NB4 (cell line): ENCODE measurements at regions not wholly inside any gene's neighbourhood (a gene's known extent, or its start where the extent isn't known, plus 50 kb on each side); places are given as distances from the start of the nearest gene placed in this dataset.

Experiments used
- DNase-seq: peaks from one replicate; pipeline ENCODE4 v3.0.0; 2010; ENCODE audit warnings: low read depth
- H3K4me3 ChIP-seq: one replicate; pipeline ENCODE4 v1.5.1; 2011; ENCODE audit warnings: mild to moderate bottlenecking, low read depth, low read length, moderate library complexity
- MYC ChIP-seq: IDR thresholded peaks from 2 replicates; pipeline ENCODE4 v1.6.1; 2011; ENCODE audit warnings: low read depth, low read length
- POLR2A ChIP-seq: IDR thresholded peaks from 2 replicates; pipeline ENCODE4 v1.6.1; 2011; ENCODE audit warnings: mild to moderate bottlenecking; ENCODE audit not compliant: insufficient read length; ENCODE audit errors: extremely low read depth
- TF ChIP-seq, protein P1 (sequence below): IDR thresholded peaks from one replicate; pipeline ENCODE4 v1.5.1; 2012; ENCODE audit warnings: low read depth, low read length
- TF ChIP-seq, protein P2 (sequence below): IDR thresholded peaks from 2 replicates; pipeline ENCODE4 v1.6.1; 2011; ENCODE audit warnings: low read depth, low read length

DNA sequence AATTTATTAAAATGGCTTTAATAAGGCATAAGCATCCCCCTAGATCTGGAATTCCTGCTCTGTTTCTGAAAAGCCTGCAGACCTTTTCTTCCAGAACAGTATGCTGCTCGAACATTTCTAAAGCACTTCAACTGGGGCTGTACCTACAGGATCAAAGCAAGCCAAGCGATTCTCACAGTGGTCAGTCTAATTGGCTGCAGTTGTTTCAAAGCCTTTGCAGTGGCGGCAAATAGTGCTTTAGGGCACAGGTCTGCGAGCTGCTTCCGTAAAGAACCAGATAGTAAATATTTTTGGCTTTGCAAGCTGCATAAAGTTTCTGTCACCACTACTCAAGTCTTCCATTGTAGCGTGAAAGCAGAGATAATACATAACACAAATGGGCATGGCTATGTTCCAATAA is 88.9 kb upstream of the FBXL4 start:
- DNase-seq: no peak
- no peak overlapping the region for H3K4me3 ChIP-seq
- no peak for TF ChIP-seq POLR2A
- TF ChIP-seq, protein P1, sequence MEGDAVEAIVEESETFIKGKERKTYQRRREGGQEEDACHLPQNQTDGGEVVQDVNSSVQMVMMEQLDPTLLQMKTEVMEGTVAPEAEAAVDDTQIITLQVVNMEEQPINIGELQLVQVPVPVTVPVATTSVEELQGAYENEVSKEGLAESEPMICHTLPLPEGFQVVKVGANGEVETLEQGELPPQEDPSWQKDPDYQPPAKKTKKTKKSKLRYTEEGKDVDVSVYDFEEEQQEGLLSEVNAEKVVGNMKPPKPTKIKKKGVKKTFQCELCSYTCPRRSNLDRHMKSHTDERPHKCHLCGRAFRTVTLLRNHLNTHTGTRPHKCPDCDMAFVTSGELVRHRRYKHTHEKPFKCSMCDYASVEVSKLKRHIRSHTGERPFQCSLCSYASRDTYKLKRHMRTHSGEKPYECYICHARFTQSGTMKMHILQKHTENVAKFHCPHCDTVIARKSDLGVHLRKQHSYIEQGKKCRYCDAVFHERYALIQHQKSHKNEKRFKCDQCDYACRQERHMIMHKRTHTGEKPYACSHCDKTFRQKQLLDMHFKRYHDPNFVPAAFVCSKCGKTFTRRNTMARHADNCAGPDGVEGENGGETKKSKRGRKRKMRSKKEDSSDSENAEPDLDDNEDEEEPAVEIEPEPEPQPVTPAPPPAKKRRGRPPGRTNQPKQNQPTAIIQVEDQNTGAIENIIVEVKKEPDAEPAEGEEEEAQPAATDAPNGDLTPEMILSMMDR: no peak
- no peak for TF ChIP-seq MYC

DNA sequence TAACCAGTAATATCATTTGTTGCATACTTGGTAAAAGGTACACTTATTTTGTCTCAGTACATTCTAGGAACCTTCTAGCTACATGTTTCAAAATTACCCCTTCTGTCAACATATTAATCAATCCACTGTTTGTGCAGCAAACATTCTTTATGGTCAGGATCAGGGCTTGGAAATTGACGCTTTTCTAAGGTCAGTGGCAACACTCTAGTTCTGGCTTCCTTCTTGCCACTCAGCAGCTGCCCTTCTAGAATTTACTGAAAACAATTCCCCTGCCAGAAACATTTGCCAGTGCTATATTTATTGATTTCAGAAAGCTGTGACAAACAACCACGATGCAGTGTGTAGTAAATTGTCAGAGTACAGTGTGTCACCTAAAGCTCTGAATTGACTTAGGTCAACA is 84.7 kb upstream of the FBXL4 start:
- no peak overlapping the region for H3K4me3 ChIP-seq
- DNase-seq: no peak
- no peak for TF ChIP-seq POLR2A
- TF ChIP-seq, protein P2, sequence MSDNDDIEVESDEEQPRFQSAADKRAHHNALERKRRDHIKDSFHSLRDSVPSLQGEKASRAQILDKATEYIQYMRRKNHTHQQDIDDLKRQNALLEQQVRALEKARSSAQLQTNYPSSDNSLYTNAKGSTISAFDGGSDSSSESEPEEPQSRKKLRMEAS: no peak
- TF ChIP-seq MYC: no peak
- TF ChIP-seq, protein P1: no peak

DNA sequence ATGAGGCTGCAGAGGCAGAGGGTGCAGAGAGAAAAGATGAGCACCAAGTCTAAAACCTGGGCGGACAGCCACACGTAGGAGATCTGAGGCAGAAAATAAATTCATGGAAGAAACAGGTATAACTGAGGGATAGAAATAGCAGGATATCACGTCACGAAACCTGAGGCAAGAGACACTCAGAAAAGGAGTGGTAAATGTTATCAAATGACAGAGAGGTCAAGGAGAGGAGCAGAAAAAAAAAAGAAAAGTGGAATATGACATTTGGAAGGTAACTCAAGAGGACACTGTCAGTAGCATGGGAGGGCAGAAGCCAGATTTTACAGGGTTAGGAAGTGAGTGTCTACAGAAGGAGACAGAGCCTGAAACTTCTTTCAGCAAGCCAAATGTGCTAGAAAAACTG is 84.2 kb upstream of the FBXL4 start:
- no peak for DNase-seq
- no peak overlapping the region for H3K4me3 ChIP-seq
- no peak for TF ChIP-seq POLR2A
- TF ChIP-seq, protein P2: no peak
- TF ChIP-seq, protein P1: no peak
- TF ChIP-seq MYC: no peak

DNA sequence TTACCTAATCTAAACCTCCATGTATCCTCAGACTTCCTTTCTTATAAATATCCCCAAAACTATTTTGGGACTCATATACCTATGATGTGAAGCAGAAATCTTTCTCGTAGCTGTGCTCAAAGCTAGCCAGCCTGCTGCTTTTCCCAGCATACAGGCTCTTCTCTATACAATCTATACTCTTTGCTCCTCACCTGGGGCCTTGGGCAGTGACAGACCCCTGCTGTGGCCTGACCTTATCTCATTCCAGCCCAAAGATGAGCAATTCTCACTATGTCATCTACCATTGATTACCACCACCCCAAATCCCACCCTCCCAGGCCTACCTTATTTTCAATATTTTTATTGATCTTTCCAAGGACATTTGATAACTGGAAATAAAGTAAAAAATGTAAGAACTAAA is 83.2 kb upstream of the FBXL4 start:
- no peak overlapping the region for H3K4me3 ChIP-seq
- TF ChIP-seq MYC (no peak), POLR2A (no peak)
- TF ChIP-seq, protein P1: no peak
- TF ChIP-seq, protein P2: no peak
- DNase-seq: no peak

DNA sequence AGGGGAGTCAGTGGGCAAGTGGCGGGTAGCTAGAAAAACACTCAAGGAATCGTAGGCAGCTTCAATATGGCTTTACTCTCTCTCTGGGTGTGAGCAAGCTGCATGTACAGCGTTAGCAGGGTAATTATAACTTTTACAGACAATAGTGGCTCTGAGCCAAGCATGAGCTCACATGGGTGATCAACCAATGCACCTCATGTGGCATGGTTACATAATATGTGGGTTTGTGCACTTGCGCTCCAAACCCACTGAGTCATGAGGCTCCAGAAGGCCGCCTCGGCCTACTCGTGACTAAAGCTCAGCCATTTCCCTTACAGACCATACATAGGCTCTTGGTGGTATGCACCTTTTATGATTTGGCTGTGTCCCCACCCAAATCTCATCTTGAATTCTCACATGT is 78.4 kb upstream of the FBXL4 start:
- DNase-seq: peak; percentile 51
- no peak overlapping the region for H3K4me3 ChIP-seq
- TF ChIP-seq, protein P2: no peak
- no peak for TF ChIP-seq MYC
- TF ChIP-seq POLR2A: no peak
- TF ChIP-seq, protein P1: no peak

DNA sequence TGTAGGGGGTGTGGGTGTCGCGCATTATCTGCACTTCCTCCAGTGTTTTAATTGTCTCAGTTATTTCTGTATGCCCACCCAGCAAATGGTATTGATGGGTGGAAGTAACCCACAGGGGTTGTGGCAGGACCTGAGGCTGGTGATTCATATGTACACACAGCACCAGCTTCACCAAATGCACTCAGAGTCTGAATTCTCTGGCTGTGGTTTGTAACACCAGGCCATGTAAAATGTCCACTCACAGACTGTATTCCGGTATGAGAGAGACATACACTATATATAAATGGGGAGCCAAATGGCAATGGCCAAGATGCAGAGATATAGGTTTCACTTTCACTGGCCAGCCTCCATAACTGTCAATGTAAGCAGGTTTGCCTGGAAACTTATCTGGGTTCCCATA is 76.3 kb upstream of the FBXL4 start:
- H3K4me3 ChIP-seq: no peak overlapping the region
- TF ChIP-seq MYC: no peak
- no peak for DNase-seq
